ENCODE measurements at regions not wholly inside any gene's neighbourhood (a gene's known extent, or its start where the extent isn't known, plus 50 kb on each side); places are given as distances from the start of the nearest gene placed in this dataset.
A peak's percentile ranks its signal among the peaks of the same experiment; 100 is the strongest.
"Not testable (repeated sequence)": the region's sequence is repeated elsewhere in the genome, so short reads cannot be mapped to it uniquely, and the experiment has no call there.

DNA sequence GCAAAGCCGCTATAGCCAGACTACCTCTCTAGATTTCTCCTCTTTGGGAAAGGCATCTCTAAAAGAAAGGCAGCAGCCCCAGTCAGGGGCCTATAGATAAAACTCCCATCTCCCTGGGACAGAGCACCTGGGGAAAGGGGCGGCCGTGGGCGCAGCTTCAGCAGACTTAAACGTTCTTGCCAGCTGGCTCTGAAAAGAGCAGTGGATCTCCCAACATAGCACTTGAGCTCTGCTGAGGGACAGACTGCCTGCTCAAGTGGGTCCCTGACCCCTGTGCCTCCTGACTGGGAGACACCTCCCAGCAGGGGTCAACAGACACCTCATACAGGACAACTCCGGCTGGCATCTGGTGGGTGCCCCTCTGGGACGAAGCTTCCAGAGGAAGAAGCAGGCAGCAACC, 276.5 kb downstream of the CD109 start:
- WGBS (ENCODE audit: extremely low coverage, insufficient coverage, insufficient read length) = no CpG with 5 or more reads among the region's 7 CpGs
- not testable (repeated sequence) for H3K9ac ChIP-seq (ENCODE audit: low read length); H3K4me2 ChIP-seq (ENCODE audit: low read length)

DNA sequence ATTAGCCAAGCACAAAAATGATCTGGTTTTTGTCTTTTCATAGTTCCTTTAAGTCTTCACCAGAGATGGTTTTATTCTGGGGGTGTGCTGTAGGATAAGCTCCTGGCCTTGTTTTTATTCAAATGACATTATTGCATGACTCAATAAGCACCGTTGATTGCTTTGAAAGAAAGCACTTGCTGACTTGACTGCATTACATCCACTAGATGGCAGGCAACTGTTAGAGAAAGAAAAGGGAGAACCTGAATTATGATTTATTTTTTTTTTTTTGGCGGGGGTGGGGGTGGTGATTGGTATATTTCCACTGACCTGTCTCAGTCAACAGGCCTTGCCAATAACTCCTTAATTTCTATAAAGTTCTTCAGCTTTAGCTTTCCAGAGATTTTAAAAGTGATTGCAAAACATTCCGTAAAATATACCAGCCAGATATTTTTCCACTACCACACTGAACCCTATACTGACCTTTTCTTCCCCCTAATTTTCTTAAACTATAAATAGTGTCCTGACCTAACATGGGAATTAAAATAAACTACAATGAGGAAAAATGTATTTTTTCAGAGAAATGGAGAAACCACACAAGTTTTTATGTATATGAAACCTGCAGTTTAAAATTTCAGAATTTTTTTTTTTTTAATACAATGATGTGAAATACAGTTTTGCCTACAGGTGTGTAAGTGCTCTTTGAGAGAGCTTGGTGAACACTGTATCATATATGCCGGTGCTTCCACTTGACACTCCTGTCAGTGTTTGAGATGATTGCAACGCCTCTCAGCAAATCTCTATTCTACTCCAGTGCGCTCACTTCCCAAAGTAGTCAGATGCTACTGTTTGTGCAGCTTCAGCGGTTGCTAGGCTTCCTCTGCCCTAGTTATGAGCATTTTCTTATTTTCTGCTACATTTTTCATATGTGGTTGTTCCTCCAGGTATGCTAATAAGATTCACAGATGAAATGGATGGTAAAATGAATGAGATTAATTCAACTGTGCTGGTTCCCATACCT, 274.3 kb downstream of the CD109 start:
- no peaks in the 10 kb centered on the region for H3K9me3 ChIP-seq (ENCODE audit: insufficient read depth, low read depth, low read length)
- no peak overlapping the region for H3K23ac ChIP-seq (ENCODE audit: low read length)
- H2BK120ac ChIP-seq (ENCODE audit: insufficient read depth, low read length, poor library complexity) = no peak overlapping the region
- no peak overlapping the region for H3K14ac ChIP-seq (ENCODE audit: low read length)
- H3K4me1 ChIP-seq (ENCODE audit: control insufficient read depth in 1 of 2, insufficient read depth in 2 of 2, low read length in 2 of 2) = no peaks in the 10 kb centered on the region
- H3K79me1 ChIP-seq (ENCODE audit: low read length) = no peaks in the 10 kb centered on the region
- H4K12ac ChIP-seq (ENCODE audit: low read depth, low read length) = no peak overlapping the region
- H3K36me3 ChIP-seq (ENCODE audit: control insufficient read depth in 1 of 2, insufficient read depth in 2 of 2, low read length in 2 of 2) = no peaks in the 10 kb centered on the region
- H3K9ac ChIP-seq (ENCODE audit: low read length) = no peak overlapping the region
- H2AFZ ChIP-seq (ENCODE audit: insufficient read depth, low read length, poor library complexity) = no peak overlapping the region
- no peak overlapping the region for H2AK5ac ChIP-seq (ENCODE audit: low read length)
- H2BK12ac ChIP-seq (ENCODE audit: low read length) = no peak overlapping the region
- H2BK5ac ChIP-seq (ENCODE audit: low read depth, low read length, poor library complexity) = no peak overlapping the region
- H4K91ac ChIP-seq (ENCODE audit: low read depth, low read length) = no peak overlapping the region
- no peak overlapping the region for H3K4me2 ChIP-seq (ENCODE audit: low read length)
- no peaks in the 10 kb centered on the region for H3K79me2 ChIP-seq (ENCODE audit: control insufficient read depth, insufficient read depth, low read length, poor library complexity)
- no peak overlapping the region for H4K8ac ChIP-seq (ENCODE audit: low read depth, low read length)
- no peak overlapping the region for H3K4me3 ChIP-seq (ENCODE audit: low read depth, low read length)
- H3K27me3 ChIP-seq (ENCODE audit: insufficient read depth, low read length) = no peaks in the 10 kb centered on the region
- no peak overlapping the region for H3K4ac ChIP-seq (ENCODE audit: low read depth, low read length)
- WGBS (ENCODE audit: extremely low coverage, insufficient coverage, insufficient read length) = no CpG with 5 or more reads among the region's 7 CpGs
- peak; percentile 11 to 54 for DNase-seq
- H3K27ac ChIP-seq (ENCODE audit: low read depth, low read length) = no peak overlapping the region
- no peak overlapping the region for H3K18ac ChIP-seq (ENCODE audit: low read length)

More for the DNA sequence above, 276.5 kb downstream of the CD109 start:
- H3K14ac ChIP-seq (ENCODE audit: low read length); DNase-seq; H3K27ac ChIP-seq (ENCODE audit: low read depth, low read length); H2BK12ac ChIP-seq (ENCODE audit: low read length); H3K9me3 ChIP-seq (ENCODE audit: insufficient read depth, low read depth, low read length); H3K18ac ChIP-seq (ENCODE audit: low read length); H3K23ac ChIP-seq (ENCODE audit: low read length); H3K27me3 ChIP-seq (ENCODE audit: insufficient read depth, low read length); H2BK120ac ChIP-seq (ENCODE audit: insufficient read depth, low read length, poor library complexity); H3K4me3 ChIP-seq (ENCODE audit: low read depth, low read length); H4K8ac ChIP-seq (ENCODE audit: low read depth, low read length); H4K12ac ChIP-seq (ENCODE audit: low read depth, low read length); H2BK5ac ChIP-seq (ENCODE audit: low read depth, low read length, poor library complexity); H3K4ac ChIP-seq (ENCODE audit: low read depth, low read length); H2AFZ ChIP-seq (ENCODE audit: insufficient read depth, low read length, poor library complexity); H3K4me1 ChIP-seq (ENCODE audit: control insufficient read depth in 1 of 2, insufficient read depth in 2 of 2, low read length in 2 of 2); H2AK5ac ChIP-seq (ENCODE audit: low read length); H3K36me3 ChIP-seq (ENCODE audit: control insufficient read depth in 1 of 2, insufficient read depth in 2 of 2, low read length in 2 of 2); H4K91ac ChIP-seq (ENCODE audit: low read depth, low read length); H3K79me2 ChIP-seq (ENCODE audit: control insufficient read depth, insufficient read depth, low read length, poor library complexity); H3K79me1 ChIP-seq (ENCODE audit: low read length): not testable (repeated sequence)

DNA sequence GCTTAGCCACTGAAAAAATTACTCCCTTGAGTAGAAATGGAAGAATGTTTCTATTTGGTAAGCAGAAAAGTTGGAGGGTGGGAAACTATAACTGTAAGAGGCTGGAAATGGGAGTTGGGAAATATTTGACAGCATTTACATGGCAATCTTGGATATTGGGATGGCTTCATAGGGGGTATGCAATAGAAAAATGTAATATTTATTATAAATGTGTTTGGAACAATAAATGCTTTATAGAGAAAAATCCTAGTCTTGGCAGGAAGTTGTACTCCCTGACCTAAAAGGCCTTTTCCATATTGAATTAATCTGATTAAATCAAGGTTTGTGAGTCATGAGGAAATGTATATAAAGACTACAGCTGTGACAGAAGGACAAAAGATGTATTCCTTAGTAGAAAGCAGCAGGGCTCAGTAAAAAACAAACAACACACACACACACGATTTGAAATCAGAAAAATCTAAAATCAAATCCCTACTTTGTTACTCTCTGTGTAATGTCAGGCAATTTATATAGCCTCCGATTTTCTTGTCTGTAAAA, 272.3 kb downstream of the CD109 start:
- Histone ChIP-seq H4K12ac (ENCODE audit: low read depth, low read length) (no peak overlapping the region), H2BK5ac (ENCODE audit: low read depth, low read length, poor library complexity) (no peak overlapping the region), H3K23ac (ENCODE audit: low read length) (no peak overlapping the region), H2BK120ac (ENCODE audit: insufficient read depth, low read length, poor library complexity) (no peak overlapping the region), H2AFZ (ENCODE audit: insufficient read depth, low read length, poor library complexity) (no peak overlapping the region), H3K79me1 (ENCODE audit: low read length) (no peaks in the 10 kb centered on the region), H3K4ac (ENCODE audit: low read depth, low read length) (no peak overlapping the region), H3K36me3 (ENCODE audit: control insufficient read depth in 1 of 2, insufficient read depth in 2 of 2, low read length in 2 of 2) (no peaks in the 10 kb centered on the region), H2BK12ac (ENCODE audit: low read length) (no peak overlapping the region), H3K4me3 (ENCODE audit: low read depth, low read length) (no peak overlapping the region), H2AK5ac (ENCODE audit: low read length) (no peak overlapping the region), H3K27ac (ENCODE audit: low read depth, low read length) (no peak overlapping the region), H3K9ac (ENCODE audit: low read length) (no peak overlapping the region), H3K4me1 (ENCODE audit: control insufficient read depth in 1 of 2, insufficient read depth in 2 of 2, low read length in 2 of 2) (no peaks in the 10 kb centered on the region), H3K9me3 (ENCODE audit: insufficient read depth, low read depth, low read length) (no peaks in the 10 kb centered on the region), H3K14ac (ENCODE audit: low read length) (no peak overlapping the region), H3K27me3 (ENCODE audit: insufficient read depth, low read length) (no peaks in the 10 kb centered on the region), H3K18ac (ENCODE audit: low read length) (no peak overlapping the region), H4K91ac (ENCODE audit: low read depth, low read length) (no peak overlapping the region), H4K8ac (ENCODE audit: low read depth, low read length) (no peak overlapping the region), H3K4me2 (ENCODE audit: low read length) (no peak overlapping the region), H3K79me2 (ENCODE audit: control insufficient read depth, insufficient read depth, low read length, poor library complexity) (no peaks in the 10 kb centered on the region)
- no peak for DNase-seq
- WGBS (ENCODE audit: extremely low coverage, insufficient coverage, insufficient read length) = no CpG with 5 or more reads among the region's 2 CpGs

GRCh38 chr6:73965539-73966029, 269.6 kb downstream of the CD109 start:
- no peak overlapping the region for H3K18ac ChIP-seq (ENCODE audit: low read length)
- H3K4ac ChIP-seq (ENCODE audit: low read depth, low read length) = no peak overlapping the region
- H3K4me1 ChIP-seq (ENCODE audit: control insufficient read depth in 1 of 2, insufficient read depth in 2 of 2, low read length in 2 of 2) = no peaks in the 10 kb centered on the region
- no peak overlapping the region for H3K4me2 ChIP-seq (ENCODE audit: low read length)
- no peak overlapping the region for H4K91ac ChIP-seq (ENCODE audit: low read depth, low read length)
- H4K8ac ChIP-seq (ENCODE audit: low read depth, low read length) = no peak overlapping the region
- H3K79me1 ChIP-seq (ENCODE audit: low read length) = no peaks in the 10 kb centered on the region
- H3K27ac ChIP-seq (ENCODE audit: low read depth, low read length) = no peak overlapping the region
- no peak overlapping the region for H3K4me3 ChIP-seq (ENCODE audit: low read depth, low read length)
- no peaks in the 10 kb centered on the region for H3K9me3 ChIP-seq (ENCODE audit: insufficient read depth, low read depth, low read length)
- H2AFZ ChIP-seq (ENCODE audit: insufficient read depth, low read length, poor library complexity) = no peak overlapping the region
- no peak overlapping the region for H3K9ac ChIP-seq (ENCODE audit: low read length)
- H3K36me3 ChIP-seq (ENCODE audit: control insufficient read depth in 1 of 2, insufficient read depth in 2 of 2, low read length in 2 of 2) = no peaks in the 10 kb centered on the region
- no CpG with 5 or more reads among the region's 1 CpG for WGBS (ENCODE audit: extremely low coverage, insufficient coverage, insufficient read length)
- no peak overlapping the region for H2BK120ac ChIP-seq (ENCODE audit: insufficient read depth, low read length, poor library complexity)
- no peak overlapping the region for H2AK5ac ChIP-seq (ENCODE audit: low read length)
- H3K23ac ChIP-seq (ENCODE audit: low read length) = no peak overlapping the region
- H4K12ac ChIP-seq (ENCODE audit: low read depth, low read length) = no peak overlapping the region
- no peaks in the 10 kb centered on the region for H3K27me3 ChIP-seq (ENCODE audit: insufficient read depth, low read length)
- no peaks in the 10 kb centered on the region for H3K79me2 ChIP-seq (ENCODE audit: control insufficient read depth, insufficient read depth, low read length, poor library complexity)
- no peak overlapping the region for H3K14ac ChIP-seq (ENCODE audit: low read length)
- H2BK5ac ChIP-seq (ENCODE audit: low read depth, low read length, poor library complexity) = no peak overlapping the region
- no peak for DNase-seq
- no peak overlapping the region for H2BK12ac ChIP-seq (ENCODE audit: low read length)
